Heart left ventricle (tissue), 16 donors: ENCODE measurements at regions not wholly inside any gene's neighbourhood (a gene's known extent, or its start where the extent isn't known, plus 50 kb on each side); places are given as distances from the start of the nearest gene placed in this dataset.

ENCODE experiments used
- ATAC-seq, 4 donors: fragments of 200-7000 bp; cut with Tn5 transposase; one replicate each; pipeline ENCODE4 v1.9.1; 2020 to 2022; ENCODE audit warnings: moderate library complexity in 4 of 4, mild to moderate bottlenecking in 3 of 4, moderate number of reproducible peaks in 1 of 4
- DNase-seq, 5 donors: peaks; one replicate each; pipeline ENCODE4 v3.0.0-alpha.2; 2020
- H3K27ac ChIP-seq, 12 donors: fragments of 200-600 bp; sonication (generic) in 4 of 12; one replicate each; pipeline versions ENCODE4 v1.5.0 to v1.8.0; 2016 to 2022; ENCODE audit warnings: mild to moderate bottlenecking in 2 of 12
- H3K27me3 ChIP-seq, 9 donors: fragments of 200-600 bp; sonication (generic) in 2 of 9; one replicate each; pipeline versions ENCODE4 v1.5.1 to v1.8.0; 2016 to 2022; ENCODE audit warnings: mild to moderate bottlenecking in 3 of 9
- H3K36me3 ChIP-seq, 9 donors: fragments of 200-600 bp; sonication (generic) in 2 of 9; one replicate each; pipeline versions ENCODE4 v1.5.0 to v1.8.0; 2018 to 2022; ENCODE audit warnings: mild to moderate bottlenecking in 2 of 9
- H3K4me1 ChIP-seq, 12 donors: fragments of 200-600 bp; sonication (generic) in 4 of 12; one replicate each; pipeline versions ENCODE4 v1.5.0 to v1.8.0; 2016 to 2022; ENCODE audit warnings: mild to moderate bottlenecking in 3 of 12
- H3K4me3 ChIP-seq, 12 donors: fragments of 200-600 bp; sonication (generic) in 4 of 12; one replicate each; pipeline versions ENCODE4 v1.5.0 to v1.8.0; 2017 to 2022; ENCODE audit warnings: mild to moderate bottlenecking in 9 of 12, moderate library complexity in 4 of 12
- H3K9me3 ChIP-seq, 12 donors: fragments of 200-600 bp; sonication (generic) in 4 of 12; one replicate each; pipeline versions ENCODE4 v1.5.0 to v1.8.0; 2016 to 2022; ENCODE audit warnings: mild to moderate bottlenecking in 1 of 12
- CTCF ChIP-seq, 12 donors: fragments of 200-600 bp; sonication (generic) in 4 of 12; IDR thresholded peaks; one replicate each; pipeline versions ENCODE4 v1.5.0 to v1.8.0; 2018 to 2022; ENCODE audit warnings: antibody characterized with exemption in 12 of 12, mild to moderate bottlenecking in 5 of 12
- POLR2A ChIP-seq, 2 donors: fragments of 450-650 bp; IDR thresholded peaks; one replicate each; pipeline ENCODE4 v1.6.1; 2017; ENCODE audit warnings: antibody characterized with exemption in 2 of 2, mild to moderate bottlenecking in 2 of 2, moderate library complexity in 2 of 2
- WGBS, 4 donors: extraction: QIAGEN DNeasy Blood & Tissue Kit in 2 of 4; methylation state at CpG; one replicate each; pipeline versions ENCODE4 v1.1.5 to v1.1.7; 2013 to 2018; 5-methylcytosine and 5-hydroxymethylcytosine counted together
- intact Hi-C, 10 donors: fragments of 100-400 bp; cut with DNase I; formaldehyde crosslinking; loops; one replicate each; pipeline versions ENCODE4 v1.11.1 to v1.14.2; 2022
- donor health status: ischemic (EF 13 %, LVEDD 7.1; RV severe dilation, severe dysfunction).
- donor health status: healthy with polysubstance abuse.
- donor health status: DM: no; HTN: yes; CAD: no.
- donor health status: DM: no; HTN: no; CAD: no.
- donor health status: ischemic (EF 25% LVEDD 6.9; RV normal size, moderate dysfunction).
- donor health status: ischemic (EF 25% LVEDD 5.7; RV mildly dilated, moderate dysfunction).
- donor health status: healthy.
- donor health status: DM: yes; HTN: yes; CAD: no.
- donor health status: ischemic (EF 35%, LVEDD 5.7; RV mildly dilated, moderate dysfunction).
- donor health status: nonischemic (EF 11% LVEDD 7.7; RV severe dilation, severe dysfunction).
- donor health status: DM: yes; HTN: yes; CAD: no.
- donor health status: PGD.
- donor health status: ischemic (EF 29% LVEDD 5.4; RV normal size, mild dysfunction).
- donor health status: nonischemic (EF 23%, LVEDD 6.1; RV moderate dilation, normal function).

DNA sequence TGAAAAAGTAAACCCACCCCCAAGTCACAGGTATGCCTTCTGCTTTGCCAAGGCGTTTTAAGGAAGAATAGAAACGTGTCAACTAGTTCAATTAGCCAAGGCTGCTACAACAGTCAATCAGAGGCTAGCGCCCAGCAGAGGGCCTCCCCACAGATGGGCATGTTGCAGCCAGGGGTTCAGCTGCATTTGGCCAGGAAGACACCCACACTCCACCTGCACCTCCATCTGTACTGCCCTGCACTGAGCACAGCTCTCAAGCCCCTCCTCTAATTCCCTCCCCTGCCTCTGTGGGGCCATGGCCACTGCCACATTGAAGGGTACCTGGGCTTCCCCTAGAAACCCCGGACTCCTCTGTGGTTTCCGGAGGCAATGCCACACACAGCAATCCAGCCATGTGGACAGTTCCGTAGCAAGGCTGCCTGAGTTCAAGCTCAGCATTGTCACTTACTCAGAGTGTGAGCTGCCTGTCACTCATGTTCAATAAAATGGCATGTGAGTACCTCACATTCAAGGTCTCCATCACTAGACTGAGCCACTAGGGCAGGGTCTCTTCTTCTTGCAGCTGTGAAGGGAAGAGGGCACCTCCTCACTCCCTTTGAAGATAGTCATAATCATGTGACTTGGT is 248.4 kb downstream of the IRX2 start:
- WGBS, 4 donors: 74 to 84% (median 80%) methylated on average over 6 of the region's 6 CpGs
- Histone ChIP-seq H3K9me3 (peaks cover 0 to 16% (median 2%) of the 10 kb centered on the region in 12 donors), H3K27me3 (peaks cover 0 to 5% (median 0%) of the 10 kb centered on the region in 9 donors), H3K27ac (no peak overlapping the region), H3K36me3 (no peaks in the 10 kb centered on the region), H3K4me1 (no peaks in the 10 kb centered on the region), H3K4me3 (no peak overlapping the region)
- TF ChIP-seq CTCF (IDR thresholded peaks at IDR 0.05) (no peak), POLR2A (IDR thresholded peaks at IDR 0.05) (no peak)
- intact Hi-C loops: no loop called here
- no peak for DNase-seq
- no peak for ATAC-seq

- no peak for ATAC-seq
- no peak overlapping the region for H3K4me3 ChIP-seq
Measured at GRCh38 chr5:2499917-2500316, 251.6 kb downstream of the IRX2 start.

GRCh38 chr5:2496891-2497290 is 254.6 kb downstream of the IRX2 start:
- Histone ChIP-seq H3K36me3 (no peaks in the 10 kb centered on the region), H3K4me1 (no peaks in the 10 kb centered on the region), H3K27me3 (no peaks in the 10 kb centered on the region), H3K27ac (no peak overlapping the region), H3K4me3 (no peak overlapping the region), H3K9me3 (peaks cover 0 to 16% (median 2%) of the 10 kb centered on the region in 12 donors)
- no peak for TF ChIP-seq CTCF (IDR thresholded peaks at IDR 0.05)
- no peak for TF ChIP-seq POLR2A (IDR thresholded peaks at IDR 0.05)
- DNase-seq (no peak), ATAC-seq (no peak)
- WGBS, 4 donors: 83 to 84% (median 83%) methylated on average over 9 of the region's 9 CpGs
- intact Hi-C loops: no loop called here

More at GRCh38 chr5:2499917-2500316, 251.6 kb downstream of the IRX2 start:
- Histone ChIP-seq H3K27ac (no peak overlapping the region), H3K9me3 (peaks cover 0 to 16% (median 2%) of the 10 kb centered on the region in 12 donors), H3K36me3 (no peaks in the 10 kb centered on the region), H3K27me3 (peaks cover 0 to 5% (median 0%) of the 10 kb centered on the region in 9 donors), H3K4me1 (no peaks in the 10 kb centered on the region)
- no peak for DNase-seq
- intact Hi-C loops: no loop called here
- no peak for TF ChIP-seq CTCF (IDR thresholded peaks at IDR 0.05)
- no peak for TF ChIP-seq POLR2A (IDR thresholded peaks at IDR 0.05)

GRCh38 chr5:2496126-2496525 is 255.4 kb downstream of the IRX2 start:
- TF ChIP-seq POLR2A (IDR thresholded peaks at IDR 0.05) (no peak), CTCF (IDR thresholded peaks at IDR 0.05) (no peak)

More at GRCh38 chr5:2496126-2496525, 255.4 kb downstream of the IRX2 start:
- WGBS, 4 donors: 84 to 91% (median 86%) methylated on average over 9 of the region's 9 CpGs
- DNase-seq (no peak), ATAC-seq (no peak)
- Histone ChIP-seq H3K27me3 (no peaks in the 10 kb centered on the region), H3K27ac (no peak overlapping the region), H3K4me3 (no peak overlapping the region), H3K4me1 (no peaks in the 10 kb centered on the region), H3K9me3 (peaks cover 0 to 16% (median 2%) of the 10 kb centered on the region in 12 donors), H3K36me3 (no peaks in the 10 kb centered on the region)
- intact Hi-C loops: no loop called here
